ENCODE measurements at regions not wholly inside any gene's neighbourhood (a gene's known extent, or its start where the extent isn't known, plus 50 kb on each side); places are given as distances from the start of the nearest gene placed in this dataset.

GRCh38 chr12:14164266-14164665 is 182.9 kb upstream of the GRIN2B start (continued):
- TF ChIP-seq NFIB (CRISPR knock-in tag; IDR thresholded peaks at IDR 0.05; ENCODE audit: borderline replicate concordance) (no peak), MTF2 (CRISPR knock-in tag; IDR thresholded peaks at IDR 0.05; ENCODE audit: borderline replicate concordance) (no peak), ZBTB42 (CRISPR knock-in tag; IDR thresholded peaks at IDR 0.05) (no peak), AGO1 (IDR thresholded peaks at IDR 0.05; ENCODE audit: low read depth, low read length, poor library complexity, severe bottlenecking) (no peak), ZNF607 (CRISPR knock-in tag; IDR thresholded peaks at IDR 0.05; ENCODE audit: borderline replicate concordance) (no peak), ZKSCAN5 (CRISPR knock-in tag; IDR thresholded peaks at IDR 0.05) (no peak)

- H3K4me2 ChIP-seq (ENCODE audit: low read depth, low read length): no peak overlapping the region
These were observed 185.7 kb upstream of the GRIN2B start for GRCh38 chr12:14167005-14167628.

More at GRCh38 chr12:14167005-14167628, 185.7 kb upstream of the GRIN2B start:
- ATAC-seq (peak; percentile 29; the same call in 1 of the 3 replicates), DNase-seq (ENCODE audit: low spot score) (peak; percentile 30), FAIRE-seq (peak; percentile 71)
- POLR2A ChIA-PET: no interaction called here
- Histone ChIP-seq H3K36me3 (replicated peaks in 1 of 2; ENCODE audit: control insufficient read depth in 1 of 2, insufficient read depth in 2 of 2, low read length in 2 of 2) (no peaks in the 10 kb centered on the region), H3K9ac (ENCODE audit: insufficient read depth, low read depth, low read length) (no peak overlapping the region), H3K4me3 (replicated peaks in 1 of 3; ENCODE audit: insufficient read depth in 1 of 3, low read depth in 2 of 3, low read length in 3 of 3) (no peak overlapping the region), H4K20me1 (ENCODE audit: insufficient read depth, low read length) (no peaks in the 10 kb centered on the region), H2AFZ (ENCODE audit: low read length) (no peak overlapping the region), H3K9me3 (ENCODE audit: low read length) (no peaks in the 10 kb centered on the region), H3K4me1 (ENCODE audit: insufficient read depth, low read length) (no peaks in the 10 kb centered on the region), H3K27me3 (ENCODE audit: control insufficient read depth in 1 of 2, insufficient read depth in 2 of 2, low read length in 2 of 2) (no peaks in the 10 kb centered on the region), H3K27ac (ENCODE audit: extremely low read length, insufficient read depth, low read length) (no peak overlapping the region), H3K79me2 (ENCODE audit: insufficient read depth, low read length) (no peaks in the 10 kb centered on the region)
- WGBS (ENCODE audit: low lambda C conversion rate): 2% methylated on average over 4 of the region's 4 CpGs
- intact Hi-C loops (cut with micrococcal nuclease; ENCODE audit: unreplicated experiment) (loop anchor here (1.0 to 5.0 kb wide), 5 partner anchors 56 to 1155 kb away; no protein-coding TSS in a partner anchor), in situ Hi-C loops (cut with HindIII; ENCODE audit: extremely low pct_ligation_motif_present, low pct_unique_long_range_greater_than_20kb) (loop anchor here (5.0 to 25.0 kb wide), 4 partner anchors 300 to 892 kb away; no protein-coding TSS in a partner anchor)
- TF ChIP-seq STAG1 (CRISPR knock-in tag; IDR thresholded peaks at IDR 0.05) (peak; percentile 88), GABPB1 (CRISPR knock-in tag; IDR thresholded peaks at IDR 0.05) (no peak), CTCF (CRISPR knock-in tag; IDR thresholded peaks at IDR 0.05) (peak; percentile 83), RAD21 (CRISPR knock-in tag; IDR thresholded peaks at IDR 0.05) (peak; percentile 59), SMC3 (IDR thresholded peaks at IDR 0.05; ENCODE audit: low read length) (peak; percentile 48; the same call in 1 of the 2 replicates), ZNF33A (CRISPR knock-in tag; IDR thresholded peaks at IDR 0.05; ENCODE audit: borderline replicate concordance) (no peak), MAFF (IDR thresholded peaks at IDR 0.05; ENCODE audit: low read depth, low read length) (no peak)
- CTCF ChIA-PET (ENCODE audit: low intra/inter-chr PET ratio, low total read pairs): interaction anchor here (1.0 to 1.4 kb wide), 3 partner anchors 56 to 889 kb away, joined by 3 to 11 read pairs (median 4); no protein-coding TSS in a partner anchor
- no TSS peak for BruUV-seq (replicated peaks)

All from HepG2 (cell line).